ENCODE measurements at regions not wholly inside any gene's neighbourhood (a gene's known extent, or its start where the extent isn't known, plus 50 kb on each side); places are given as distances from the start of the nearest gene placed in this dataset.

GRCh38 chrX:17933856-17934255 lies 72.8 kb upstream of the RAI2 start:
- TF ChIP-seq CTCF (IDR thresholded peaks at IDR 0.05; ENCODE audit: insufficient read depth, low read length, poor library complexity, severe bottlenecking), result no peak
- TF ChIP-seq EZH2phosphoT487 (conservative IDR thresholded peaks at IDR 0.05; ENCODE audit: low read length), result no peak

All from SU-DHL-6 (cell line).